ENCODE measurements at regions not wholly inside any gene's neighbourhood (a gene's known extent, or its start where the extent isn't known, plus 50 kb on each side); places are given as distances from the start of the nearest gene placed in this dataset.

DNA sequence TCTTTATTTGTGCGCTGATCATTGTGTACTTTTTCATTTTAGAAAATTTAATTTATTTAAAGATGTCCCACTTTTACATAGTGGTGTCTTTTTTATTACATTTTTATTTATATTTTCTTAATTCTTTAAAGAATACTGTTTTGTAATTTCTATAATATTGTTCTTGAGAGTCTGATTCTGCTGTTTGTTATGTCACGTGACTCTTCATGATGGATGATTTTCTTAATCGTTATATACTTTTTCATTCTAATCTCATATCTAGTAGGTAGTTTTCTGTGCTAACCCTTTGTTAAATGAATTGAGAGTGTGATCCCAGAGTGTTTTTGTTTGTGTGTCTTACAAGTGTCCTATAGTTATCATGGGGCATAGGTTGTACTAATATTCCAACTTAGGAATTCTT is 568.2 kb upstream of the AMOT start:
- no peak for DNase-seq (ENCODE audit: extremely low read depth in 1 of 4, low spot score in 3 of 4)
- no peaks in the 10 kb centered on the region for H3K36me3 ChIP-seq (ENCODE audit: control insufficient read depth, insufficient read depth, low read length)
- TF ChIP-seq KLF16 (IDR thresholded peaks at IDR 0.05), result no peak
- peak; percentile 28; the same call in 1 of the 2 replicates for TF ChIP-seq RAD51 (IDR thresholded peaks at IDR 0.05; ENCODE audit: borderline replicate concordance, low read depth)
- no peak for TF ChIP-seq ZNF347 (CRISPR knock-in tag; IDR thresholded peaks at IDR 0.05; ENCODE audit: low read depth)
- TF ChIP-seq, protein P1, sequence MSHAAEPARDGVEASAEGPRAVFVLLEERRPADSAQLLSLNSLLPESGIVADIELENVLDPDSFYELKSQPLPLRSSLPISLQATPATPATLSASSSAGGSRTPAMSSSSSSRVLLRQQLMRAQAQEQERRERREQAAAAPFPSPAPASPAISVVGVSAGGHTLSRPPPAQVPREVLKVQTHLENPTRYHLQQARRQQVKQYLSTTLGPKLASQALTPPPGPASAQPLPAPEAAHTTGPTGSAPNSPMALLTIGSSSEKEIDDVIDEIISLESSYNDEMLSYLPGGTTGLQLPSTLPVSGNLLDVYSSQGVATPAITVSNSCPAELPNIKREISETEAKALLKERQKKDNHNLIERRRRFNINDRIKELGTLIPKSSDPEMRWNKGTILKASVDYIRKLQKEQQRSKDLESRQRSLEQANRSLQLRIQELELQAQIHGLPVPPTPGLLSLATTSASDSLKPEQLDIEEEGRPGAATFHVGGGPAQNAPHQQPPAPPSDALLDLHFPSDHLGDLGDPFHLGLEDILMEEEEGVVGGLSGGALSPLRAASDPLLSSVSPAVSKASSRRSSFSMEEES (CRISPR knock-in tag; IDR thresholded peaks at IDR 0.05), result peak; percentile 80
- no peak for TF ChIP-seq CAMTA2 (CRISPR knock-in tag; conservative IDR thresholded peaks at IDR 0.05)
- no peak overlapping the region for H3K9ac ChIP-seq (ENCODE audit: insufficient read depth in 1 of 2, low read depth in 2 of 2, low read length in 2 of 2)
- H3K27ac ChIP-seq (ENCODE audit: extremely low read depth, low read depth, low read length), result no peak overlapping the region
- H4K20me1 ChIP-seq (replicated peaks; ENCODE audit: control insufficient read depth, insufficient read depth, low read length), result no peaks in the 10 kb centered on the region
- ChIA-PET POLR2A (no interaction called here), CTCF (ENCODE audit: low intra/inter-chr PET ratio) (no interaction called here)
- no peak overlapping the region for H3K4me2 ChIP-seq (ENCODE audit: insufficient read depth, low read length)
- no peak for ATAC-seq
- 0% methylated on average over 3 of the region's 3 CpGs for WGBS (ENCODE audit: insufficient coverage, low coverage, missing lambda C conversion rate)
- H3K9me1 ChIP-seq (ENCODE audit: control insufficient read depth, insufficient read depth, low read length), result no peaks in the 10 kb centered on the region
- BruUV-seq (replicated peaks), result no TSS peak
- intact Hi-C loops (cut with micrococcal nuclease), result no loop called here
- no peaks in the 10 kb centered on the region for H3K79me2 ChIP-seq (ENCODE audit: control insufficient read depth, insufficient read depth, low read length)
- in situ Hi-C loops (cut with MboI), result no loop called here
- H3K9me3 ChIP-seq (replicated peaks; ENCODE audit: control insufficient read depth, insufficient read depth, low read depth, low read length), result no peaks in the 10 kb centered on the region
- H3K4me1 ChIP-seq (replicated peaks in 1 of 2; ENCODE audit: control insufficient read depth in 2 of 2, insufficient read depth in 2 of 2, low read length in 2 of 2), result no peaks in the 10 kb centered on the region
- no peaks in the 10 kb centered on the region for H3K27me3 ChIP-seq (ENCODE audit: control insufficient read depth in 2 of 2, insufficient read depth in 2 of 2, low read length in 2 of 2)
- no peak for FAIRE-seq
- no peak overlapping the region for H3K4me3 ChIP-seq
- H2AFZ ChIP-seq (ENCODE audit: low read depth, low read length), result no peak overlapping the region

DNA sequence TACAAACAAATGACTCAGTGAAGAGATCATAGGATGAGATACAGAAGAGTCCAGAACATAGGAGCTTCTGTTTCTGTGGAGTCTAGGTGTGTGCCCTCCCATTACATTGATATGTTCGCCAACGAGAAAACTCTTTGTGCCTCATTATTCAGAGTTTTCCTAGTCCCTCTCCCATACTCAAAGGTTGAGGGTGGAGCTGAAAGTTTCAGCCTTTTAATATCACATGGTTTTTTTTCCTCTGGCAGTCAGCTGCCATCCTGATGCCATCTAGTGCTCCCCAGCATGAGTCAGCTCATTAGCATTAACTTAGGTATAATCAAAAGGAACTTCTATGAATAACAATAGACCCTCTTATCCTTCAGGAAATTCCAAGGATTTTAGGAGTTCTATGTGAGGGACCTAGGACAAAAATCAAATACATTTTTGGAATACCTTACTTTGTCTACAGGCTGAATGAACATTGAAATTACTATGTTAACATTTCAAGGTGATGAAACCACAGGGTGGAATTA is 559.6 kb upstream of the AMOT start:
- no peak overlapping the region for H3K4me2 ChIP-seq (ENCODE audit: insufficient read depth, low read length)
- no peak for FAIRE-seq
- no peak overlapping the region for H3K27ac ChIP-seq (ENCODE audit: extremely low read depth, low read depth, low read length)
- no peaks in the 10 kb centered on the region for H3K79me2 ChIP-seq (ENCODE audit: control insufficient read depth, insufficient read depth, low read length)
- POLR2A ChIA-PET, result no interaction called here
- ATAC-seq, result no peak
- H3K9ac ChIP-seq (ENCODE audit: insufficient read depth in 1 of 2, low read depth in 2 of 2, low read length in 2 of 2), result no peak overlapping the region
- no peaks in the 10 kb centered on the region for H3K9me3 ChIP-seq (replicated peaks; ENCODE audit: control insufficient read depth, insufficient read depth, low read depth, low read length)
- intact Hi-C loops (cut with micrococcal nuclease) (no loop called here), in situ Hi-C loops (cut with MboI) (no loop called here)
- CTCF ChIA-PET (ENCODE audit: low intra/inter-chr PET ratio), result no interaction called here
- WGBS (ENCODE audit: insufficient coverage, low coverage, missing lambda C conversion rate), result 0% methylated on average over 2 of the region's 2 CpGs
- no peaks in the 10 kb centered on the region for H3K36me3 ChIP-seq (ENCODE audit: control insufficient read depth, insufficient read depth, low read length)
- no TSS peak for BruUV-seq (replicated peaks)
- no peak overlapping the region for H2AFZ ChIP-seq (ENCODE audit: low read depth, low read length)
- H3K4me1 ChIP-seq (replicated peaks in 1 of 2; ENCODE audit: control insufficient read depth in 2 of 2, insufficient read depth in 2 of 2, low read length in 2 of 2), result no peaks in the 10 kb centered on the region
- no peak overlapping the region for H3K4me3 ChIP-seq
- no peak for DNase-seq (ENCODE audit: extremely low read depth in 1 of 4, low spot score in 3 of 4)
- no peaks in the 10 kb centered on the region for H3K9me1 ChIP-seq (ENCODE audit: control insufficient read depth, insufficient read depth, low read length)
- no peaks in the 10 kb centered on the region for H4K20me1 ChIP-seq (replicated peaks; ENCODE audit: control insufficient read depth, insufficient read depth, low read length)
- no peaks in the 10 kb centered on the region for H3K27me3 ChIP-seq (ENCODE audit: control insufficient read depth in 2 of 2, insufficient read depth in 2 of 2, low read length in 2 of 2)
- TF ChIP-seq ZNF197 (CRISPR knock-in tag; IDR thresholded peaks at IDR 0.05; ENCODE audit: low read depth) (no peak), CREM (IDR thresholded peaks at IDR 0.05; ENCODE audit: low read depth) (no peak), HCFC1 (IDR thresholded peaks at IDR 0.05; ENCODE audit: low read depth, low read length) (no peak)
- TF ChIP-seq, protein P2, sequence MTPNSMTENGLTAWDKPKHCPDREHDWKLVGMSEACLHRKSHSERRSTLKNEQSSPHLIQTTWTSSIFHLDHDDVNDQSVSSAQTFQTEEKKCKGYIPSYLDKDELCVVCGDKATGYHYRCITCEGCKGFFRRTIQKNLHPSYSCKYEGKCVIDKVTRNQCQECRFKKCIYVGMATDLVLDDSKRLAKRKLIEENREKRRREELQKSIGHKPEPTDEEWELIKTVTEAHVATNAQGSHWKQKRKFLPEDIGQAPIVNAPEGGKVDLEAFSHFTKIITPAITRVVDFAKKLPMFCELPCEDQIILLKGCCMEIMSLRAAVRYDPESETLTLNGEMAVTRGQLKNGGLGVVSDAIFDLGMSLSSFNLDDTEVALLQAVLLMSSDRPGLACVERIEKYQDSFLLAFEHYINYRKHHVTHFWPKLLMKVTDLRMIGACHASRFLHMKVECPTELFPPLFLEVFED (CRISPR knock-in tag; conservative IDR thresholded peaks at IDR 0.05), result no peak
- TF ChIP-seq, protein P3, sequence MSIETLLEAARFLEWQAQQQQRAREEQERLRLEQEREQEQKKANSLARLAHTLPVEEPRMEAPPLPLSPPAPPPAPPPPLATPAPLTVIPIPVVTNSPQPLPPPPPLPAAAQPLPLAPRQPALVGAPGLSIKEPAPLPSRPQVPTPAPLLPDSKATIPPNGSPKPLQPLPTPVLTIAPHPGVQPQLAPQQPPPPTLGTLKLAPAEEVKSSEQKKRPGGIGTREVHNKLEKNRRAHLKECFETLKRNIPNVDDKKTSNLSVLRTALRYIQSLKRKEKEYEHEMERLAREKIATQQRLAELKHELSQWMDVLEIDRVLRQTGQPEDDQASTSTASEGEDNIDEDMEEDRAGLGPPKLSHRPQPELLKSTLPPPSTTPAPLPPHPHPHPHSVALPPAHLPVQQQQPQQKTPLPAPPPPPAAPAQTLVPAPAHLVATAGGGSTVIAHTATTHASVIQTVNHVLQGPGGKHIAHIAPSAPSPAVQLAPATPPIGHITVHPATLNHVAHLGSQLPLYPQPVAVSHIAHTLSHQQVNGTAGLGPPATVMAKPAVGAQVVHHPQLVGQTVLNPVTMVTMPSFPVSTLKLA (conservative IDR thresholded peaks at IDR 0.05), result no peak
- TF ChIP-seq, protein P4, sequence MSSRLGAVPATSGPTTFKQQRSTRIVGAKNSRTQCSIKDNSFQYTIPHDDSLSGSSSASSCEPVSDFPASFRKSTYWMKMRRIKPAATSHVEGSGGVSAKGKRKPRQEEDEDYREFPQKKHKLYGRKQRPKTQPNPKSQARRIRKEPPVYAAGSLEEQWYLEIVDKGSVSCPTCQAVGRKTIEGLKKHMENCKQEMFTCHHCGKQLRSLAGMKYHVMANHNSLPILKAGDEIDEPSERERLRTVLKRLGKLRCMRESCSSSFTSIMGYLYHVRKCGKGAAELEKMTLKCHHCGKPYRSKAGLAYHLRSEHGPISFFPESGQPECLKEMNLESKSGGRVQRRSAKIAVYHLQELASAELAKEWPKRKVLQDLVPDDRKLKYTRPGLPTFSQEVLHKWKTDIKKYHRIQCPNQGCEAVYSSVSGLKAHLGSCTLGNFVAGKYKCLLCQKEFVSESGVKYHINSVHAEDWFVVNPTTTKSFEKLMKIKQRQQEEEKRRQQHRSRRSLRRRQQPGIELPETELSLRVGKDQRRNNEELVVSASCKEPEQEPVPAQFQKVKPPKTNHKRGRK (tag; IDR thresholded peaks at IDR 0.05), result no peak

All from K562 (cell line).